HG02870 (cell line): ENCODE measurements at regions not wholly inside any gene's neighbourhood (a gene's known extent, or its start where the extent isn't known, plus 50 kb on each side); places are given as distances from the start of the nearest gene placed in this dataset.

Experiments used
- ATAC-seq: cut with Tn5 transposase; IDR thresholded peaks from one replicate; pipeline ENCODE4 v1.9.1; 2021; ENCODE audit warnings: mild to moderate bottlenecking, moderate library complexity; ENCODE audit not compliant: unreplicated experiment

- ATAC-seq = no peak
Observed at GRCh38 chr3:81439108-81439507, 322.3 kb downstream of the GBE1 start.

DNA sequence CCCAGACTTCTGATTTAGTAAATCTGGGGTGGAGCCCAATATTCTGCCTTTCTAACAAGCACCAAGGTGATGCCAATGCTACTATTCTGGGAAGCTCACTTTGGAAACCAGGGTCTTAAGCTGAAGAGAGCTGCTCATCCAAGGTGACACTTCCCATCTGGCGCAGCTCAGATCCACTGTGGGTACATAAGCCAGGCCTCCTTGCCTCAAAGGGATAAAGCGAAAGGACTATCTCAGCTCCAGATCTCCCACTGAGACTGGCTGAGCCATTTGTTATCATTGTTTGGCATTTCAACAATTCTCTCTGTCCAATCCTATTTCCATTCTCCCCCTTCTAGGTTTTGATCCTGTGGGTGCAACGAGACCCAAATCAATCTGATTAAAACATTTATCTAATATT, 323.8 kb downstream of the GBE1 start:
- no peak for ATAC-seq

DNA sequence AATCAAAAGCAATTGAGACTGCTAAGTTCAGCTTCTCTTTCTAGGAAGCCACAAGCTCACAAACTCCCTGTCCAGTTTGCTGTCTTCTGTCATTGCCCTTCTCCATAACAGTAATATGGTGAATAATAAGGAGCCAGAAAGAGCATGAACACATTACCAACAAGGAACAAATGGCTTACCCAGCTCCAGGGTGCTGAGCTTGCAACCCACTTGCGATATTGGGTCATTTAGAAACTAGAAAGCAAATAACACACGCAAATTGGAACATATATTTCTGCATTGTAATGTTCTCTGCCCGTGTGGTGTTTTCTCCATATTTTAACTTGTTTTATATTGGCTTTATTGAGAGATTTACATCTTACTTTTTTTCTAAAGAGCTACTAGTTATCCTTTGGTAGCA, 325.3 kb downstream of the GBE1 start:
- no peak for ATAC-seq

- ATAC-seq = no peak
Observed at GRCh38 chr3:81435050-81435449, 326.4 kb downstream of the GBE1 start.

DNA sequence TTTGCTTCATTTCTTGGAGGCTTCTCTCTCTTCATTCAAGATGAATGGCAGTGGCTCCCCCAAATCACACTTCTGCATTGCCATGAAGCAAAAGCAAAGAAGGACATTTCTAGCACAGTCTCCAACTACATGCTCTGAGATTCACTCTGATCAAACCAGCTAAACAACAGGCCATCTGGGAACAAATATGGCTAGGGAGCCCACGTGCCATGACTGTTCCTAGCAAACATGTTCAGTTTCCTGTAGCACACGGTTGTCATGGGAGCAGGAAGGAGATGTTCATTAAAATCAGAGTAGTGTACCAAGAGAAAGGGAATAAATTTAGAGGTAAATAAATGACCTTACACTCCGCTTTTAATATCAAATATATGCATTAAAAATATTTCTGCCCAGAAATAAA, 327.3 kb downstream of the GBE1 start:
- ATAC-seq = no peak

GRCh38 chr3:81433675-81434074, 327.8 kb downstream of the GBE1 start:
- no peak for ATAC-seq

DNA sequence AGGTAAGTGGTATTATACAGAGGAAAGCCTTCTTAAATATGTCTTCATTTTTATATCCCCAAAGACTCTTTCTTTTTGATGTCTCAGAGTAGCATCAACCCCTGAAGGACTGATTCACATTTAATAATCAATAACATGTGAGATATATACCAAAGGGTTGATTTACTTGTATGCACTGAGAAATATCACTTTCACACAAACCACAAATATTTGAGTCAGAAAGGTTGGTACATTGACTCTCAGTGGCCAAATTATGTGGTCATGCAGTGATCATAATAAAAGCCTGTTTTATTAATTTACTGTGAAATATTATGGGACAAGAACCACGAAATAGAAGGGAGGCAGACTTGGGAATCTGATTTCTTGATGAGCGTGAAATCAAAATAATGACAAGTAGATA, 329.0 kb downstream of the GBE1 start:
- no peak for ATAC-seq

DNA sequence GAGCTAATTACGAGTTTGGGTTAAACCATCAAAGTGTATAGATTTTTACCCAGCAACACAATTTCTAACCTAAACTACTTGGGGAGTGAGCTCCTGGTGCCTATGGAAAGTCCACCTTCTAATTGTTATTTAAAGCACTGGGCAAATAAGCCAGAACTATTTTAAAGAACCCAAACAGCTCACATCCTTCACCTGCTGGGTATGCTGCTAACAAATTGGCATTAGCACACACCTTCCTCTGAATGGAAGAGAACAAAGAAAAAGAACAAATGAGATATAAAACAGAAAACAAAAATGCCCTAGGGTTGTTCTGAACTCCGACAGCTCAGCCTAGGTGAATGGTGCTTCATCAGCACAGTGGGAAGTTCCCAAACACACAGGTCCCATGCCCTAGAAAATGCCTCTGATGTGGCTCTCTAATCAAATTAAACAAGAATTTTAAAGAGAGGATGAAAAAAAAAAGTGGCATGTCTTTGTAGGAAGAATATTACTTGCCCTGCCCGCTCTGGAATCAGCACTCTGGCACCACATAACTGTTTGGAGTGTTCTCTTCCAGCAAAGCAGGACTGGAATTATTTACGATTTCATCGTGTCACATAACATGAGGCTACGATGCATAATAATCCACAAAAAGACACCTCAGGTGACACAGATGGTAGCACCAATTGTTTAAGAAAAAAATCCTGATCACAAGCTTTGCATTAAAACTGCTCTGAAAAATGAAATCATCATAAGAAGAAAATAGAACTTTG, 334.4 kb downstream of the GBE1 start:
- ATAC-seq = no peak

DNA sequence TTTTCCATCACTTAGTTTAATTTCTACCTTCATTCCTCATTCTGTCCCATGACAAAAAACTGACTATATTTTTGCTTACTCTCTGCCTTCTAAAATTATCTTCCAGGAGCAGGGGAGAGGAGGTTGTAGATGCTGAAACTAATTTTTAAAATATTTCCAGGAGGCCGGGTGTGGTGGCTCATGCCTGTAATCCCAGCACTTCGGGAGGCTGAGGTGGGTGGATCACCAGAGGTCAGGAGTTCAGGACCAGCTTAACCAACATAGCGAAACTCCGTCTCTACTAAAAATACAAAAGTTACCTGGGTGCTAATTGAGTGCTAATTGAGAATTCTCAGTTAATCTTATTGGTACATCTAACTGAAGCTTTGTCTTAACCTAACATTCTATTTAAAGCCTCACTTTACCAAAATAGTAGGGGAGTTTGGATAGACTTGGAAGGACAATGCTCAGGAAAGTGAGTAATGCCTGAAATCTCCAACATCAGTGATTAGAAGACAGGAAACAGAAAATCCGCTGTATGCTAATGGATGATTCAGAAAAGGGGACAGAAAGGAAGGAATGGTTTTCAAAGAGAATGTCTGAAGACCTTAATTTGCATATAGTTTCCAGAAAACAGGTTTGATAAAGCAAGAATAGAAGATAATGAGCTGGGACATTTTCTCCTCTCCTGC, 336.1 kb downstream of the GBE1 start:
- ATAC-seq = no peak

- ATAC-seq = no peak
Observed at GRCh38 chr3:81419228-81419627, 342.2 kb downstream of the GBE1 start.

DNA sequence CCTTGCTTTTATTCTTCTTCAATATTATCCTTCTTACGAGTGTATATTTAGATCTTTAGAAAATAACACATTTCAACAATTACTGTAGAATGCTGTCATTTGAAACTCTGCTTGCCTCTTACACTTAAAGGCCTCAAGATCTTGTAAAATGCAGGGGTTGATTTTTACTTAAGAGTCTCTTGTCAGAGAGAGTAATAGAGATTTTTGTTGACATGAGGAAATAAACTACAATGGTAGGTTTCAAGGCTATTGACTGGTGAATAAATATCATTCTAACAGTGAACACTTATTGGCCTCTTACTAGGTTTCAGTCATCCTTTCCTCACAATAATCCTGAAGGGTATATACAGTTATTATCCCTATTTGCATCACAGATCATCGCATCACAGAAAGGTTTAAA, 344.6 kb downstream of the GBE1 start:
- no peak for ATAC-seq

GRCh38 chr3:81406318-81406717, 355.1 kb downstream of the GBE1 start:
- no peak for ATAC-seq

DNA sequence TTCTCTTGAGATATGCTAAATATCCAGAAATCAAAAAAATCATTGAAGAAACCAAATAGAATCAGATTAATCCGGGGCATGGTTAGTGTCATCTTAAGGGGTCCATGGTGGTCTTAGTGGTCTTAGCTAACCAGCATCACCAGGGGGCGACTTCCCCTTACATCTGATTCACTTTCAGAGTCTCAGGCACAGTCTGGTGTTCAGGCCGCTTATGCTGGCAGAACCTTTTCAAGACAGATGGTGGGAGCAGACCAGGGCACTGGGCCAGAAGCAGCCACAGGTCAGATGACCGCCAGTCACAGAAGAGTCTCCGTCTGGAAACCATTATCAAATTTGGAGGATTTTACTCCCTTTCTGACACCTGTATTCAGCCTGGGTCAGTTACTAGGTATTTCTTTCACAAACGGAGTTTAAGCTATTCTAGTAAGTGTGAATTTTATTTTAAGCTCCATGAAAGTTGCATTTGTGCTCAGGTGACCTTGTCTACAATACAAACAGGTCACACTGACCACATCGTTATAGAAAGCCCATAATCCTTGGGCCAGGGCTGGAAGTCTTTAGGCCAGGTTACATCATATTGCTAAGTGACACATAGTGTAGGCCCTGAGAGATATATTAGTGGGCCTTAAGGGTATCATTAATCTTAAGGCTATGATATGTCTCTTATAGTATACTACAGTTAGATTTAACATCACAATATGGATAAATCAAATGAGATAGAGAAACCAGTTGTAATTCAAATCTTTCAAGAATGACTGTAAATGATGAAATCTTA, 365.5 kb downstream of the GBE1 start:
- ATAC-seq = no peak

- ATAC-seq = no peak
Observed at GRCh38 chr3:81394651-81395524, 366.6 kb downstream of the GBE1 start.

- no peak for ATAC-seq
Observed at GRCh38 chr3:81393251-81393650, 368.2 kb downstream of the GBE1 start.

- no peak for ATAC-seq
Observed at GRCh38 chr3:81390796-81391195, 370.6 kb downstream of the GBE1 start.

- no peak for ATAC-seq
Observed at GRCh38 chr3:81388191-81388590, 373.3 kb downstream of the GBE1 start.

- ATAC-seq = no peak
Observed at GRCh38 chr3:81382470-81382869, 379.0 kb downstream of the GBE1 start.

- ATAC-seq = no peak
Observed at GRCh38 chr3:81380234-81380633, 381.2 kb downstream of the GBE1 start.

DNA sequence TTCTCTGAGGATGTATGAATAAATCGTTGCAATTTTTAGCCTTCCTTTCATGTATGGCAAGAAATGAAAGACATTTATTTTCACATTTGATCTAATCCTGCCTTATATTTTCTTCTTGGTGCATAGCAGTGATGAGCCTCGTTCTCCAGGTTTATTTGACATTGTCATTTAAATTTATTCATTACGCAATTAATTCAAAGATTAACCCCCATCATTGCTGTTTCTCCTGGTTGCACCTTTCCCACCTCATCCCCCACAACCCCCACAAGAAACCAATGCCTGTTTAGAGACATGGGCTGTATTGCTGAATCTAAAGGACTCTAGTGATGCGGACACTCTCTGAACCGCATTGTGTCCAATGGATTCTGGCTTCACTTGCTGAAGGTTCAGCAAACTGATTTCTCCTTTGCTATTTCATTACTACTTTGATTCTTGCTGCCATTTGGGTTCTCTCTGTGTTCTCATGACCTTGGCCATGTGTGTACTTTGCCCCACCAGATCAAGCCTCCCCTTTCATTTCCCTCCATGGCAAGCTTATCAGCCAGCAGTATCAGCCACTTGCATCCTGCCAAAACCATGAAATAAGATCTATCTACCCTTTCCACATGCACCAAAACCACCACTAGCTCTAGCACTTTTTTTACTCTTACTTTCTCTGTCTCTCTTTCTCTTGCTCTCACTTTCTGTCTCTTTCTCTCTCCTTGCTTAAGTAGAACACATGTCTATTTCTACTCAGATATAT, 382.7 kb downstream of the GBE1 start:
- ATAC-seq = no peak
